Occipital lobe (tissue), 1 donor: ENCODE measurements at regions not wholly inside any gene's neighbourhood (a gene's known extent, or its start where the extent isn't known, plus 50 kb on each side); places are given as distances from the start of the nearest gene placed in this dataset.

Experiments
- DNase-seq: peaks from one replicate; lab custom pipeline; 2025; lab: John Stamatoyannopoulos, UW

- no peak for DNase-seq
Observed at GRCh38 chr1:30320581-30320890, 402.8 kb downstream of the MATN1 start.

- no peak for DNase-seq
Observed at GRCh38 chr1:30319765-30320580, 403.4 kb downstream of the MATN1 start.

- no peak for DNase-seq
Observed at GRCh38 chr1:30318864-30319718, 404.3 kb downstream of the MATN1 start.

- no peak for DNase-seq
Observed at GRCh38 chr1:30318413-30318812, 405.0 kb downstream of the MATN1 start.

- no peak for DNase-seq
Observed at GRCh38 chr1:30317921-30318320, 405.5 kb downstream of the MATN1 start.

GRCh38 chr1:30316056-30316455, 407.3 kb downstream of the MATN1 start:
- no peak for DNase-seq

- DNase-seq, result no peak
Observed at GRCh38 chr1:30315185-30315960, 408.0 kb downstream of the MATN1 start.

GRCh38 chr1:30314591-30314990, 408.8 kb downstream of the MATN1 start:
- no peak for DNase-seq

GRCh38 chr1:30313584-30313983, 409.8 kb downstream of the MATN1 start:
- no peak for DNase-seq

- no peak for DNase-seq
Observed at GRCh38 chr1:30313176-30313575, 410.2 kb downstream of the MATN1 start.

GRCh38 chr1:30312226-30312625, 411.2 kb downstream of the MATN1 start:
- no peak for DNase-seq

GRCh38 chr1:30311749-30312148, 411.6 kb downstream of the MATN1 start:
- no peak for DNase-seq

- DNase-seq, result no peak
Observed at GRCh38 chr1:30310966-30311742, 412.2 kb downstream of the MATN1 start.

- no peak for DNase-seq
Observed at GRCh38 chr1:30307182-30307581, 416.2 kb downstream of the MATN1 start.

GRCh38 chr1:30305519-30305918, 417.9 kb downstream of the MATN1 start:
- DNase-seq, result no peak

GRCh38 chr1:30305061-30305460, 418.3 kb downstream of the MATN1 start:
- no peak for DNase-seq

GRCh38 chr1:30304080-30304479, 419.3 kb downstream of the MATN1 start:
- no peak for DNase-seq

- no peak for DNase-seq
Observed at GRCh38 chr1:30303387-30303786, 420.0 kb downstream of the MATN1 start.

- DNase-seq, result no peak
Observed at GRCh38 chr1:30302858-30303257, 420.5 kb downstream of the MATN1 start.

- no peak for DNase-seq
Observed at GRCh38 chr1:30300669-30301068, 422.7 kb downstream of the MATN1 start.

- DNase-seq, result no peak
Observed at GRCh38 chr1:30299393-30299792, 424.0 kb downstream of the MATN1 start.
